ENCODE measurements at regions not wholly inside any gene's neighbourhood (a gene's known extent, or its start where the extent isn't known, plus 50 kb on each side); places are given as distances from the start of the nearest gene placed in this dataset.
A peak's percentile ranks its signal among the peaks of the same experiment; 100 is the strongest.

- no peak for TF ChIP-seq GABPA (IDR thresholded peaks at IDR 0.05; ENCODE audit: low read depth)
- peak; percentile 35 for TF ChIP-seq REST (IDR thresholded peaks at IDR 0.05; ENCODE audit: insufficient replicate concordance, low read depth)
Observed at GRCh38 chr7:155865830-155866525, 53.7 kb upstream of the SHH start.
